Loucy (cell line): ENCODE measurements at regions not wholly inside any gene's neighbourhood (a gene's known extent, or its start where the extent isn't known, plus 50 kb on each side); places are given as distances from the start of the nearest gene placed in this dataset.

Experiments
- H2AFZ ChIP-seq: fragments of 200-600 bp; sonication (generic); 2 replicates; pipeline ENCODE4 v1.6.0; 2016; ENCODE audit warnings: antibody characterized with exemption, mild to moderate bottlenecking, low read length, moderate library complexity
- H3F3A ChIP-seq: fragments of 200-600 bp; 2 replicates; pipeline ENCODE4 v1.6.0; 2016; ENCODE audit warnings: antibody characterized with exemption, low read depth, mild to moderate bottlenecking
- H3K27me3 ChIP-seq: fragments of 200-600 bp; sonication (generic); 2 replicates; pipeline ENCODE4 v1.6.1; 2014; ENCODE audit warnings: low read length, mild to moderate bottlenecking; ENCODE audit not compliant: insufficient read depth, poor library complexity, severe bottlenecking
- H3K36me3 ChIP-seq: fragments of 200-600 bp; sonication (generic); 2 replicates; pipeline ENCODE4 v1.6.1; 2016; ENCODE audit warnings: low read length; ENCODE audit not compliant: insufficient read depth
- H3K4me1 ChIP-seq: fragments of 200-600 bp; sonication (generic); 2 replicates; pipeline ENCODE4 v1.5.1; 2014; ENCODE audit warnings: low read length, mild to moderate bottlenecking; ENCODE audit not compliant: insufficient read depth, poor library complexity, severe bottlenecking
- H3K4me2 ChIP-seq: fragments of 200-600 bp; sonication (generic); 2 replicates; pipeline ENCODE4 v1.6.0; 2014; ENCODE audit warnings: antibody characterized with exemption, low read length, low read depth, mild to moderate bottlenecking; ENCODE audit not compliant: poor library complexity, severe bottlenecking
- H3K4me3 ChIP-seq: fragments of 200-600 bp; sonication (generic); 2 replicates; pipeline ENCODE4 v1.5.1; 2014; ENCODE audit warnings: low read length, mild to moderate bottlenecking, mixed read lengths; ENCODE audit not compliant: poor library complexity, severe bottlenecking
- H3K79me2 ChIP-seq: fragments of 200-600 bp; sonication (generic); 2 replicates; pipeline ENCODE4 v1.6.1; 2014; ENCODE audit warnings: low read length; ENCODE audit not compliant: insufficient read depth
- H3K9ac ChIP-seq: fragments of 200-600 bp; sonication (generic); 2 replicates; pipeline ENCODE4 v1.6.0; 2014; ENCODE audit warnings: mild to moderate bottlenecking, low read depth, low read length, moderate library complexity; ENCODE audit not compliant: poor library complexity, severe bottlenecking
- H3K9me2 ChIP-seq: fragments of 200-600 bp; sonication (generic); replicated peaks from 2 replicates; pipeline ENCODE4 v1.6.1; 2016; ENCODE audit warnings: low read depth, low read length, mixed read lengths
- H3K9me3 ChIP-seq: fragments of 200-600 bp; sonication (generic); 2 replicates; pipeline ENCODE4 v1.6.1; 2014; ENCODE audit warnings: mild to moderate bottlenecking, antibody characterized with exemption, low read length, low read depth; ENCODE audit not compliant: insufficient read depth
- H4K20me1 ChIP-seq: fragments of 200-600 bp; sonication (generic); 2 replicates; pipeline ENCODE4 v1.6.0; 2014; ENCODE audit warnings: antibody characterized with exemption, low read length, mild to moderate bottlenecking; ENCODE audit not compliant: insufficient read depth, poor library complexity, severe bottlenecking
- EZH2phosphoT487 ChIP-seq: fragments of 200-600 bp; IDR thresholded peaks from 2 replicates; pipeline ENCODE4 v1.6.1; 2018; ENCODE audit warnings: antibody characterized with exemption, mild to moderate bottlenecking, moderate library complexity, borderline replicate concordance
- TF ChIP-seq, protein P1 (sequence below): fragments of 200-600 bp; sonication (generic); conservative IDR thresholded peaks from 2 replicates; pipeline ENCODE4 v1.5.1; 2014; ENCODE audit warnings: mild to moderate bottlenecking, antibody characterized with exemption, low read length

DNA sequence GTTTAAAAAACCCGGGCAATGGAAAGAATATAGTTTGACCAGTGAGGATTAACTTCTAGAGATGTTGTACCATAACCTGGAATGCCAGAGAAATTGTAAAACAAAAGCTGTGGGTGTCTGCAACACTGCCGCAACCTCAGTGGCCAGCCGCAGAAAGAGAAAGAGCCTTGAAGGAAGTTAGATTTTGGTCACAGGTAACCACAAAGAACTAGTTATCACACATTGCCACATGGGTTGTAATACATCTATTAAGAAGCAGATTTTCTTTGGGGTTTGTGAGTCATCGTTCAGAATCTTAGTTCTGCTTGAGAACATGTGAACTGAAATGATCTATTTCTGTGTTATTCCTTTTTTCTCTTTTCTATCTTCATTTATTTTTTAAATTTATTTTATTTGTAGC lies 222.9 kb upstream of the AGAP1 start:
- H3K9me2 ChIP-seq: no peaks in the 10 kb centered on the region
- H3K27me3 ChIP-seq: peaks cover 78% of the 10 kb centered on the region
- H3F3A ChIP-seq: no peaks in the 10 kb centered on the region
- H3K79me2 ChIP-seq: no peaks in the 10 kb centered on the region
- no peak overlapping the region for H3K4me2 ChIP-seq
- no peaks in the 10 kb centered on the region; the same call in 1 of the 2 replicates for H3K9me3 ChIP-seq
- H3K4me1 ChIP-seq: no peaks in the 10 kb centered on the region
- H3K4me3 ChIP-seq: no peak overlapping the region
- H4K20me1 ChIP-seq: no peaks in the 10 kb centered on the region
- TF ChIP-seq EZH2phosphoT487: peak; percentile 83
- TF ChIP-seq, protein P1, sequence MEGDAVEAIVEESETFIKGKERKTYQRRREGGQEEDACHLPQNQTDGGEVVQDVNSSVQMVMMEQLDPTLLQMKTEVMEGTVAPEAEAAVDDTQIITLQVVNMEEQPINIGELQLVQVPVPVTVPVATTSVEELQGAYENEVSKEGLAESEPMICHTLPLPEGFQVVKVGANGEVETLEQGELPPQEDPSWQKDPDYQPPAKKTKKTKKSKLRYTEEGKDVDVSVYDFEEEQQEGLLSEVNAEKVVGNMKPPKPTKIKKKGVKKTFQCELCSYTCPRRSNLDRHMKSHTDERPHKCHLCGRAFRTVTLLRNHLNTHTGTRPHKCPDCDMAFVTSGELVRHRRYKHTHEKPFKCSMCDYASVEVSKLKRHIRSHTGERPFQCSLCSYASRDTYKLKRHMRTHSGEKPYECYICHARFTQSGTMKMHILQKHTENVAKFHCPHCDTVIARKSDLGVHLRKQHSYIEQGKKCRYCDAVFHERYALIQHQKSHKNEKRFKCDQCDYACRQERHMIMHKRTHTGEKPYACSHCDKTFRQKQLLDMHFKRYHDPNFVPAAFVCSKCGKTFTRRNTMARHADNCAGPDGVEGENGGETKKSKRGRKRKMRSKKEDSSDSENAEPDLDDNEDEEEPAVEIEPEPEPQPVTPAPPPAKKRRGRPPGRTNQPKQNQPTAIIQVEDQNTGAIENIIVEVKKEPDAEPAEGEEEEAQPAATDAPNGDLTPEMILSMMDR: no peak
- H3K36me3 ChIP-seq: no peaks in the 10 kb centered on the region
- H3K9ac ChIP-seq: no peak overlapping the region
- H2AFZ ChIP-seq: no peak overlapping the region

DNA sequence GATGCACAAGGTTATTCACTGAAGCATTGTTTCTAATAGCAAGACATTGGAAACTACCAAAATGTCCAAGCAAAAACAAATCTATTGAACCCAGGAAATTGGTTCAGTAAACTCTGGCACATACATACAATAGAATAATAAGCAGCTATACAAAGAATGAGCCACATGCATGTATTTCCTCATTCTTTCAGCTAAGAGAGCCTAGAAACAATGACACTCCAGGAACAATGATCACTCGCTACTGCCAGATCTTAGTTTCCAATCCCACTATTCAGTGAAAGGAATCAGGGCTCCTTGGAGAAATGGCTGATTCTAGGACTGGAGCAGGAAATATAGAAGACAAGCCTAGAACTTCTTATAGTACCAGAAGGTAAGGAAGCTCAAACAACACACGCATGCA lies 221.9 kb upstream of the AGAP1 start:
- no peak overlapping the region for H3K4me3 ChIP-seq
- no peaks in the 10 kb centered on the region for H4K20me1 ChIP-seq
- H3K36me3 ChIP-seq: no peaks in the 10 kb centered on the region
- no peak overlapping the region for H3K4me2 ChIP-seq
- H3K9ac ChIP-seq: no peak overlapping the region
- no peaks in the 10 kb centered on the region for H3K4me1 ChIP-seq
- peaks cover 78% of the 10 kb centered on the region for H3K27me3 ChIP-seq
- no peaks in the 10 kb centered on the region for H3K79me2 ChIP-seq
- H2AFZ ChIP-seq: no peak overlapping the region
- no peaks in the 10 kb centered on the region for H3K9me2 ChIP-seq
- no peaks in the 10 kb centered on the region for H3F3A ChIP-seq
- no peaks in the 10 kb centered on the region; the same call in 1 of the 2 replicates for H3K9me3 ChIP-seq
- TF ChIP-seq, protein P1: no peak
- TF ChIP-seq EZH2phosphoT487: no peak

DNA sequence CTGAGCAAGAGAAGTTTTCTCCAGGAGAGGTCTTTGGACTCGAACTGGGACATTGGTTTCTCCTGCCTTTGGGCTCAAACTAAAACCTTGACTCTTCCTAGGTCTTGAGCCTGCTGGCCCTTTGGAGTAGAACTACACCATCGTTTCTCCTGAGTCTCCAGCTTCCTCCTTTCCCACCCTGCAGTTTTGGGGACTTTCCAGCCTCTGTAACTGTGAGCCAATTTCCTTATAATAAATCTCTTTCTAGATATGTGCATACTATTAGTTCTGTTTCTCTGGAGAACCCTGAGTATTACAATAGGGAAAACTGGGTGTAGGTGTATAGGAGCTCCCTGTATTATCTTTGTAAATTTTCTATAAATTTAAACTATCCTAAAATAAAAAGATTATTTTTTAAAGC lies 219.8 kb upstream of the AGAP1 start:
- Histone ChIP-seq H3K36me3 (no peaks in the 10 kb centered on the region), H3K9me2 (no peaks in the 10 kb centered on the region), H4K20me1 (no peaks in the 10 kb centered on the region), H3F3A (no peaks in the 10 kb centered on the region), H3K9ac (no peak overlapping the region), H3K4me3 (no peak overlapping the region), H3K79me2 (no peaks in the 10 kb centered on the region), H3K4me2 (no peak overlapping the region), H3K9me3 (no peaks in the 10 kb centered on the region; the same call in 1 of the 2 replicates), H3K27me3 (peaks cover 66% of the 10 kb centered on the region), H2AFZ (no peak overlapping the region), H3K4me1 (no peaks in the 10 kb centered on the region)
- no peak for TF ChIP-seq EZH2phosphoT487
- TF ChIP-seq, protein P1: no peak
